H1 (cell line): ENCODE measurements at regions not wholly inside any gene's neighbourhood (a gene's known extent, or its start where the extent isn't known, plus 50 kb on each side); places are given as distances from the start of the nearest gene placed in this dataset.

Experiments
- CTCF ChIA-PET: fragments of 300-600 bp; sonication (Branson Sonifier 250); formaldehyde crosslinking; loops from one replicate; lab custom pipeline; 2021; ENCODE audit not compliant: partially characterized antibody; lab: Charles Lee
- POLR2A ChIA-PET: fragments of 300-600 bp; sonication (Branson Sonifier 250); formaldehyde crosslinking; loops from one replicate; lab custom pipeline; 2021; ENCODE audit warnings: inconsistent platforms; ENCODE audit not compliant: partially characterized antibody; lab: Charles Lee
- DNase-seq, 2 experiments: peaks; one replicate each; pipeline versions ENCODE4 v3.0.0 to v3.0.0-alpha.2; 2010 to 2022; ENCODE audit warnings: low spot score in 2 of 2, low read depth in 1 of 2, mixed read lengths in 1 of 2
- FAIRE-seq: peaks from 2 replicates; lab custom pipeline; 2011; peaks lifted over from hg19 to GRCh38; lab: Jason Lieb, UNC
- H2AFZ ChIP-seq: 2 replicates; pipeline ENCODE4 v1.8.1; 2012; ENCODE audit warnings: low read length, inconsistent platforms
- H2AK5ac ChIP-seq: 2 replicates; pipeline ENCODE4 v1.6.1; 2013; ENCODE audit warnings: low read depth, low read length
- H2BK120ac ChIP-seq: replicated peaks from 2 replicates; pipeline ENCODE3; 2013; ENCODE audit warnings: low read depth, low read length, inconsistent platforms
- H2BK12ac ChIP-seq: 2 replicates; pipeline ENCODE4 v1.6.1; 2013; ENCODE audit warnings: low read depth, low read length
- H2BK15ac ChIP-seq: 2 replicates; pipeline ENCODE4 v1.6.1; 2013; ENCODE audit warnings: low read length
- H2BK20ac ChIP-seq: 2 replicates; pipeline ENCODE4 v1.6.1; 2013; ENCODE audit warnings: low read length
- H2BK5ac ChIP-seq: 2 replicates; pipeline ENCODE4 v1.6.1; 2013; ENCODE audit warnings: low read depth, low read length
- H3K14ac ChIP-seq: 2 replicates; pipeline ENCODE4 v1.6.1; 2013; ENCODE audit warnings: inconsistent platforms; ENCODE audit not compliant: insufficient read length
- H3K18ac ChIP-seq: 2 replicates; pipeline ENCODE4 v1.6.1; 2013; ENCODE audit warnings: low read length; ENCODE audit errors: extremely low read depth
- H3K23ac ChIP-seq: 2 replicates; pipeline ENCODE4 v1.6.1; 2013; ENCODE audit warnings: inconsistent platforms; ENCODE audit not compliant: insufficient read length
- H3K23me2 ChIP-seq: 2 replicates; pipeline ENCODE4 v1.6.1; 2013; ENCODE audit warnings: low read depth, low read length
- H3K27ac ChIP-seq: 2 replicates; pipeline ENCODE4 v1.6.1; 2011; ENCODE audit warnings: low read depth, low read length, inconsistent platforms
- H3K27me3 ChIP-seq, 4 experiments: replicated peaks in 1 of 4; 1 replicate in 1 of 4; 2 replicates in 3 of 4; pipeline versions ENCODE4 v1.6.1 to v1.8.1; 2011 to 2013; ENCODE audit warnings: low read length in 3 of 4, mild to moderate bottlenecking in 3 of 4, inconsistent platforms in 2 of 4, mixed read lengths in 2 of 4, moderate library complexity in 1 of 4; ENCODE audit not compliant: control insufficient read depth in 3 of 4, insufficient read depth in 3 of 4; ENCODE audit errors: extremely low read depth in 1 of 4
- H3K36me3 ChIP-seq, 4 experiments: 2 replicates each; pipeline versions ENCODE4 v1.6.1 to v1.8.1; 2011 to 2013; ENCODE audit warnings: mild to moderate bottlenecking in 4 of 4, low read length in 3 of 4, moderate library complexity in 2 of 4, control low read depth in 1 of 4, inconsistent platforms in 1 of 4; ENCODE audit not compliant: insufficient read depth in 4 of 4, control insufficient read depth in 2 of 4
- H3K4ac ChIP-seq: replicated peaks from 2 replicates; pipeline ENCODE3; 2013; ENCODE audit warnings: low read length, low read depth, mixed read lengths, inconsistent platforms; ENCODE audit not compliant: insufficient read length
- H3K4me1 ChIP-seq, 4 experiments: replicated peaks in 1 of 4; 1 replicate in 1 of 4; 2 replicates in 3 of 4; pipeline versions ENCODE4 v1.6.1 to v1.8.1; 2011 to 2013; ENCODE audit warnings: low read length in 3 of 4, inconsistent platforms in 2 of 4, mixed read lengths in 1 of 4; ENCODE audit not compliant: insufficient read depth in 4 of 4, control insufficient read depth in 3 of 4
- H3K4me2 ChIP-seq, 2 experiments: 2 replicates each; pipeline versions ENCODE4 v1.6.1 to v1.8.1; 2011 to 2013; ENCODE audit warnings: low read depth in 2 of 2, low read length in 2 of 2, control low read depth in 1 of 2, inconsistent platforms in 1 of 2, mild to moderate bottlenecking in 1 of 2; ENCODE audit not compliant: insufficient read depth in 1 of 2
- H3K4me3 ChIP-seq, 4 experiments: fragments of 200-600, 300-600 bp in 1 of 4; sonication (generic), shearing (Covaris generic), sonication (Bioruptor Twin) in 1 of 4; 2 replicates each; pipeline versions ENCODE4 v1.5.1 to v1.8.1; 2011 to 2016; ENCODE audit warnings: low read length in 4 of 4, low read depth in 3 of 4, control low read depth in 2 of 4, inconsistent platforms in 2 of 4, mild to moderate bottlenecking in 2 of 4, mixed read lengths in 1 of 4, moderate library complexity in 1 of 4; ENCODE audit not compliant: insufficient read depth in 2 of 4; ENCODE audit errors: extremely low read depth in 1 of 4
- H3K56ac ChIP-seq: replicated peaks from 2 replicates; pipeline ENCODE3; 2013; ENCODE audit warnings: low read depth, mild to moderate bottlenecking, mixed read lengths, low read length, inconsistent platforms; ENCODE audit not compliant: insufficient read length
- H3K79me1 ChIP-seq: 2 replicates; pipeline ENCODE4 v1.6.1; 2013; ENCODE audit warnings: low read depth, low read length, control low read depth
- H3K79me2 ChIP-seq, 2 experiments: 2 replicates each; pipeline versions ENCODE4 v1.6.1 to v1.8.1; 2012 to 2013; ENCODE audit warnings: low read length in 2 of 2, mild to moderate bottlenecking in 2 of 2, inconsistent platforms in 1 of 2; ENCODE audit not compliant: insufficient read depth in 2 of 2, control insufficient read depth in 1 of 2
- H3K9ac ChIP-seq, 4 experiments: replicated peaks in 1 of 4; 1 replicate in 1 of 4; 2 replicates in 3 of 4; pipeline versions ENCODE4 v1.6.1 to v1.8.1; 2011 to 2013; ENCODE audit warnings: low read depth in 3 of 4, low read length in 3 of 4, control low read depth in 2 of 4, mild to moderate bottlenecking in 2 of 4, moderate library complexity in 2 of 4, inconsistent platforms in 1 of 4; ENCODE audit errors: extremely low read depth in 1 of 4
- H3K9me3 ChIP-seq, 2 experiments: 2 replicates each; pipeline versions ENCODE4 v1.6.1 to v1.8.1; 2012 to 2013; ENCODE audit warnings: mild to moderate bottlenecking in 2 of 2, moderate library complexity in 2 of 2, control low read depth in 1 of 2, inconsistent platforms in 1 of 2, low read depth in 1 of 2, low read length in 1 of 2, mixed read lengths in 1 of 2; ENCODE audit not compliant: insufficient read depth in 2 of 2
- H4K20me1 ChIP-seq, 2 experiments: replicated peaks in 1 of 2; 2 replicates each; pipeline versions ENCODE3 to v1.8.1; 2011 to 2013; ENCODE audit warnings: inconsistent platforms in 2 of 2, low read length in 2 of 2, mild to moderate bottlenecking in 1 of 2; ENCODE audit not compliant: insufficient read depth in 2 of 2, control insufficient read depth in 1 of 2
- H4K5ac ChIP-seq: 2 replicates; pipeline ENCODE4 v1.6.1; 2013; ENCODE audit warnings: low read length, low read depth, mixed read lengths, inconsistent platforms; ENCODE audit not compliant: insufficient read length
- H4K8ac ChIP-seq: 2 replicates; pipeline ENCODE4 v1.8.0; 2013; ENCODE audit warnings: mild to moderate bottlenecking, moderate library complexity, low read length, inconsistent platforms; ENCODE audit not compliant: insufficient read depth; ENCODE audit errors: extremely low read depth
- H4K91ac ChIP-seq: replicated peaks from 2 replicates; pipeline ENCODE3; 2013; ENCODE audit warnings: low read length, mixed read lengths, inconsistent platforms; ENCODE audit not compliant: insufficient read length
- BACH1 ChIP-seq: IDR thresholded peaks from 2 replicates; pipeline ENCODE4 v1.6.1; 2012; ENCODE audit warnings: low read length, improper control_type of control experiment
- BRCA1 ChIP-seq: IDR thresholded peaks from 2 replicates; pipeline ENCODE4 v1.6.1; 2012; ENCODE audit warnings: low read depth, low read length, improper control_type of control experiment
- CBX5 ChIP-seq: fragments of 300-800, 300-1000 bp; sonication (generic); IDR thresholded peaks from 2 replicates; pipeline ENCODE4 v1.7.1; 2016; ENCODE audit warnings: antibody characterized with exemption, low read length, low read depth
- GABPA ChIP-seq: IDR thresholded peaks from 2 replicates; pipeline ENCODE4 v1.6.1; 2011; ENCODE audit warnings: mild to moderate bottlenecking, low read length, moderate library complexity, borderline replicate concordance; ENCODE audit not compliant: insufficient read depth
- GTF2F1 ChIP-seq: IDR thresholded peaks from 2 replicates; pipeline ENCODE4 v1.6.1; 2012; ENCODE audit warnings: low read depth, low read length, improper control_type of control experiment, borderline replicate concordance
- JUND ChIP-seq: IDR thresholded peaks from 2 replicates; pipeline ENCODE4 v1.6.1; 2011; ENCODE audit warnings: mild to moderate bottlenecking, improper control_type of control experiment, low read length
- NANOG ChIP-seq: IDR thresholded peaks from 2 replicates; pipeline ENCODE4 v1.6.1; 2011; ENCODE audit warnings: low read length, low read depth, mild to moderate bottlenecking, inconsistent platforms; ENCODE audit not compliant: insufficient read depth, poor library complexity, severe bottlenecking
- SIRT6 ChIP-seq: IDR thresholded peaks from one replicate; pipeline ENCODE4 v1.7.1; 2012; ENCODE audit warnings: low read length, inconsistent platforms
- SP4 ChIP-seq: IDR thresholded peaks from 2 replicates; pipeline ENCODE4 v1.6.1; 2012; ENCODE audit warnings: low read length, inconsistent platforms
- SUZ12 ChIP-seq: fragments of 200-600 bp; sonication (generic); IDR thresholded peaks from 2 replicates; pipeline ENCODE4 v1.6.1; 2012; ENCODE audit warnings: mild to moderate bottlenecking, inconsistent platforms, low read length, moderate library complexity, mixed read lengths
- YY1 ChIP-seq: IDR thresholded peaks from 2 replicates; pipeline ENCODE4 v1.6.1; 2011; ENCODE audit warnings: low read depth, mild to moderate bottlenecking, low read length
- TF ChIP-seq, protein P1 (sequence below), 3 experiments: IDR thresholded peaks; 1 replicate in 2 of 3; 2 replicates in 1 of 3; pipeline versions ENCODE4 v1.5.1 to v1.6.1; 2011; ENCODE audit warnings: low read length in 3 of 3, mild to moderate bottlenecking in 3 of 3, inconsistent platforms in 2 of 3, low read depth in 1 of 3, moderate library complexity in 1 of 3; ENCODE audit not compliant: insufficient read depth in 1 of 3; ENCODE audit errors: control extremely low read depth in 1 of 3

- no peaks in the 10 kb centered on the region for H3K4me1 ChIP-seq
- no peak overlapping the region for H2BK12ac ChIP-seq
- H4K8ac ChIP-seq: no peak overlapping the region
- H3K14ac ChIP-seq: no peak overlapping the region
- H3K18ac ChIP-seq: no peak overlapping the region
- no peak overlapping the region for H3K9ac ChIP-seq
- no peak overlapping the region for H3K27ac ChIP-seq
- no peak overlapping the region for H2AFZ ChIP-seq
- POLR2A ChIA-PET: no interaction called here
- TF ChIP-seq, protein P1, sequence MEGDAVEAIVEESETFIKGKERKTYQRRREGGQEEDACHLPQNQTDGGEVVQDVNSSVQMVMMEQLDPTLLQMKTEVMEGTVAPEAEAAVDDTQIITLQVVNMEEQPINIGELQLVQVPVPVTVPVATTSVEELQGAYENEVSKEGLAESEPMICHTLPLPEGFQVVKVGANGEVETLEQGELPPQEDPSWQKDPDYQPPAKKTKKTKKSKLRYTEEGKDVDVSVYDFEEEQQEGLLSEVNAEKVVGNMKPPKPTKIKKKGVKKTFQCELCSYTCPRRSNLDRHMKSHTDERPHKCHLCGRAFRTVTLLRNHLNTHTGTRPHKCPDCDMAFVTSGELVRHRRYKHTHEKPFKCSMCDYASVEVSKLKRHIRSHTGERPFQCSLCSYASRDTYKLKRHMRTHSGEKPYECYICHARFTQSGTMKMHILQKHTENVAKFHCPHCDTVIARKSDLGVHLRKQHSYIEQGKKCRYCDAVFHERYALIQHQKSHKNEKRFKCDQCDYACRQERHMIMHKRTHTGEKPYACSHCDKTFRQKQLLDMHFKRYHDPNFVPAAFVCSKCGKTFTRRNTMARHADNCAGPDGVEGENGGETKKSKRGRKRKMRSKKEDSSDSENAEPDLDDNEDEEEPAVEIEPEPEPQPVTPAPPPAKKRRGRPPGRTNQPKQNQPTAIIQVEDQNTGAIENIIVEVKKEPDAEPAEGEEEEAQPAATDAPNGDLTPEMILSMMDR (IDR thresholded peaks at IDR 0.05; ENCODE audit: control extremely low read depth in 1 of 3, insufficient read depth in 1 of 3, low read depth in 1 of 3, low read length in 3 of 3): no peak
- TF ChIP-seq NANOG: no peak
- no peak for TF ChIP-seq SIRT6
- no peak for TF ChIP-seq CBX5
- TF ChIP-seq BRCA1: no peak
- no peak for TF ChIP-seq JUND
- no peak for TF ChIP-seq GABPA
- no peak for TF ChIP-seq SP4
- no peak for TF ChIP-seq YY1
- TF ChIP-seq GTF2F1: no peak
- TF ChIP-seq BACH1: no peak
- no peak for TF ChIP-seq SUZ12
- TF ChIP-seq, all 59 proteins: peak for 0
- Histone ChIP-seq H2BK15ac (no peak overlapping the region), H2BK120ac (no peak overlapping the region), H3K79me1 (no peaks in the 10 kb centered on the region; the same call in 1 of the 2 replicates), H3K36me3 (no peaks in the 10 kb centered on the region), H3K4me2 (no peak overlapping the region), H4K20me1 (no peaks in the 10 kb centered on the region), H4K91ac (no peak overlapping the region), H3K4ac (no peak overlapping the region), H3K4me3 (no peak overlapping the region), H3K9me3 (peaks cover under 1 to 3% of the 10 kb centered on the region in 2 experiments; a peak in 2 of 4 replicates), H3K56ac (no peak overlapping the region), H2AK5ac (no peak overlapping the region), H3K79me2 (no peaks in the 10 kb centered on the region), H3K27me3 (no peaks in the 10 kb centered on the region), H2BK5ac (no peak overlapping the region), H3K23ac (no peak overlapping the region), H4K5ac (no peak overlapping the region), H2BK20ac (no peak overlapping the region), H3K23me2 (no peaks in the 10 kb centered on the region)
- FAIRE-seq (no peak), DNase-seq (no peak)
- CTCF ChIA-PET: interaction anchor here (1.8 kb wide), 1 partner anchor 20 kb away, joined by 4 read pairs; no protein-coding TSS in a partner anchor
These were observed 416.0 kb downstream of the RAP2B start for GRCh38 chr3:153578046-153578445.
